Activated T-cell treated with anti-CD3 and anti-CD28 coated beads, Interleukin-2, amount 50 U/mL, for 48 hours (primary cell): ENCODE measurements at regions not wholly inside any gene's neighbourhood (a gene's known extent, or its start where the extent isn't known, plus 50 kb on each side); places are given as distances from the start of the nearest gene placed in this dataset.

Experiments
- DNase-seq, 2 experiments: peaks; one replicate each; pipeline ENCODE4 v3.0.0-alpha.2; 2020

- no peak for DNase-seq
Observed at GRCh38 chr2:120884472-120885290, 149.0 kb downstream of the GLI2 start.

- DNase-seq, result no peak
Observed at GRCh38 chr2:120885321-120885720, 149.7 kb downstream of the GLI2 start.

- DNase-seq, result no peak
Observed at GRCh38 chr2:120885749-120886148, 150.1 kb downstream of the GLI2 start.

GRCh38 chr2:120886534-120887319, 151.1 kb downstream of the GLI2 start:
- DNase-seq, result no peak

- no peak for DNase-seq
Observed at GRCh38 chr2:120887320-120887697, 151.6 kb downstream of the GLI2 start.

GRCh38 chr2:120887741-120888231, 152.1 kb downstream of the GLI2 start:
- no peak for DNase-seq

- no peak for DNase-seq
Observed at GRCh38 chr2:120888851-120889250, 153.2 kb downstream of the GLI2 start.

GRCh38 chr2:120889936-120890335, 154.3 kb downstream of the GLI2 start:
- no peak for DNase-seq

- DNase-seq, result no peak
Observed at GRCh38 chr2:120890566-120891360, 155.1 kb downstream of the GLI2 start.

GRCh38 chr2:120892271-120892966, 156.8 kb downstream of the GLI2 start:
- no peak for DNase-seq

- no peak for DNase-seq
Observed at GRCh38 chr2:120892967-120893667, 157.4 kb downstream of the GLI2 start.

GRCh38 chr2:120893811-120894584, 158.3 kb downstream of the GLI2 start:
- no peak for DNase-seq

- DNase-seq, result no peak
Observed at GRCh38 chr2:120894966-120895365, 159.3 kb downstream of the GLI2 start.

- DNase-seq, result no peak
Observed at GRCh38 chr2:120896126-120896525, 160.5 kb downstream of the GLI2 start.

- no peak for DNase-seq
Observed at GRCh38 chr2:120896901-120897300, 161.2 kb downstream of the GLI2 start.

- DNase-seq, result no peak
Observed at GRCh38 chr2:120897399-120897798, 161.7 kb downstream of the GLI2 start.

- DNase-seq, result no peak
Observed at GRCh38 chr2:120898496-120898895, 162.8 kb downstream of the GLI2 start.

GRCh38 chr2:120898961-120899750, 163.5 kb downstream of the GLI2 start:
- no peak for DNase-seq

- DNase-seq, result no peak
Observed at GRCh38 chr2:120899771-120900170, 164.1 kb downstream of the GLI2 start.

- no peak for DNase-seq
Observed at GRCh38 chr2:120901201-120901600, 165.5 kb downstream of the GLI2 start.
